HepG2 (cell line): ENCODE measurements at regions not wholly inside any gene's neighbourhood (a gene's known extent, or its start where the extent isn't known, plus 50 kb on each side); places are given as distances from the start of the nearest gene placed in this dataset.

Source experiments
- DR1 ChIP-seq: sonication (generic); formaldehyde crosslinking; IDR thresholded peaks from 2 replicates; pipeline ENCODE4 v1.8.0; 2021; ENCODE audit warnings: mild to moderate bottlenecking, missing genetic modification reagents, inconsistent platforms
- ELF4 ChIP-seq: sonication (generic); formaldehyde crosslinking; IDR thresholded peaks from 2 replicates; pipeline ENCODE4 v1.5.0; 2020; ENCODE audit warnings: missing genetic modification reagents, mild to moderate bottlenecking, moderate library complexity, borderline replicate concordance
- NR2C2 ChIP-seq: sonication (generic); formaldehyde crosslinking; IDR thresholded peaks from 2 replicates; pipeline ENCODE4 v1.4.0; 2020; ENCODE audit warnings: missing genetic modification reagents, mild to moderate bottlenecking, moderate library complexity, borderline replicate concordance
- RELA ChIP-seq: sonication (generic); formaldehyde crosslinking; IDR thresholded peaks from 2 replicates; pipeline ENCODE4 v1.4.0; 2020; ENCODE audit warnings: missing genetic modification reagents
- SALL1 ChIP-seq: sonication (generic); formaldehyde crosslinking; IDR thresholded peaks from 2 replicates; pipeline ENCODE4 v1.8.0; 2022; ENCODE audit warnings: mild to moderate bottlenecking, missing genetic modification reagents
- SP1 ChIP-seq, 2 experiments: fragments of 450-650 bp in 1 of 2; sonication (generic) in 1 of 2; formaldehyde crosslinking in 1 of 2; IDR thresholded peaks; 2 replicates each; pipeline versions ENCODE4 v1.4.0 to v1.6.1; 2016 to 2020; ENCODE audit warnings: missing genetic modification reagents in 1 of 2
- TEAD2 ChIP-seq: sonication (generic); formaldehyde crosslinking; IDR thresholded peaks from 2 replicates; pipeline ENCODE4 v1.9.0; 2021; ENCODE audit warnings: missing genetic modification reagents
- TEAD3 ChIP-seq: optimal IDR thresholded peaks from 2 replicates; pipeline ENCODE3; 2016; ENCODE audit warnings: borderline replicate concordance
- ZBTB1 ChIP-seq: sonication (generic); formaldehyde crosslinking; IDR thresholded peaks from 2 replicates; pipeline ENCODE4 v1.4.0; 2020; ENCODE audit warnings: missing genetic modification reagents, borderline replicate concordance
- ZNF12 ChIP-seq: sonication (generic); formaldehyde crosslinking; IDR thresholded peaks from 2 replicates; pipeline ENCODE4 v1.5.0; 2020; ENCODE audit warnings: missing genetic modification reagents
- ZNF136 ChIP-seq: sonication (generic); formaldehyde crosslinking; IDR thresholded peaks from 2 replicates; pipeline ENCODE4 v1.8.1; 2022; ENCODE audit warnings: low read depth, mild to moderate bottlenecking, moderate library complexity, missing genetic modification reagents
- ZNF138 ChIP-seq: sonication (generic); formaldehyde crosslinking; IDR thresholded peaks from 2 replicates; pipeline ENCODE4 v1.5.0; 2020; ENCODE audit warnings: mild to moderate bottlenecking, low read depth, missing genetic modification reagents
- ZNF253 ChIP-seq: sonication (generic); formaldehyde crosslinking; IDR thresholded peaks from 2 replicates; pipeline ENCODE4 v1.8.0; 2022; ENCODE audit warnings: mild to moderate bottlenecking, missing genetic modification reagents, borderline replicate concordance
- ZNF713 ChIP-seq: sonication (generic); formaldehyde crosslinking; IDR thresholded peaks from 2 replicates; pipeline ENCODE4 v1.4.0; 2020; ENCODE audit warnings: mild to moderate bottlenecking, missing genetic modification reagents
- ZNF766 ChIP-seq: sonication (generic); formaldehyde crosslinking; IDR thresholded peaks from 2 replicates; pipeline ENCODE4 v1.5.0; 2020; ENCODE audit warnings: missing genetic modification reagents, borderline replicate concordance
- TF ChIP-seq, protein P1 (sequence below): sonication (generic); formaldehyde crosslinking; IDR thresholded peaks from 2 replicates; pipeline ENCODE4 v1.4.0; 2020; ENCODE audit warnings: mild to moderate bottlenecking, missing genetic modification reagents, borderline replicate concordance
- TF ChIP-seq, protein P2 (sequence below): fragments of 450-650 bp; IDR thresholded peaks from 2 replicates; pipeline ENCODE4 v1.6.1; 2017; ENCODE audit warnings: mild to moderate bottlenecking
- TF ChIP-seq, protein P3 (sequence below): sonication (generic); formaldehyde crosslinking; IDR thresholded peaks from 2 replicates; pipeline ENCODE4 v1.9.0; 2021; ENCODE audit warnings: missing genetic modification reagents, borderline replicate concordance
- TF ChIP-seq, protein P4 (sequence below): IDR thresholded peaks from 2 replicates; pipeline ENCODE4 v1.6.1; 2016; ENCODE audit warnings: missing compliant biosample characterization, missing genetic modification reagents, borderline replicate concordance

DNA sequence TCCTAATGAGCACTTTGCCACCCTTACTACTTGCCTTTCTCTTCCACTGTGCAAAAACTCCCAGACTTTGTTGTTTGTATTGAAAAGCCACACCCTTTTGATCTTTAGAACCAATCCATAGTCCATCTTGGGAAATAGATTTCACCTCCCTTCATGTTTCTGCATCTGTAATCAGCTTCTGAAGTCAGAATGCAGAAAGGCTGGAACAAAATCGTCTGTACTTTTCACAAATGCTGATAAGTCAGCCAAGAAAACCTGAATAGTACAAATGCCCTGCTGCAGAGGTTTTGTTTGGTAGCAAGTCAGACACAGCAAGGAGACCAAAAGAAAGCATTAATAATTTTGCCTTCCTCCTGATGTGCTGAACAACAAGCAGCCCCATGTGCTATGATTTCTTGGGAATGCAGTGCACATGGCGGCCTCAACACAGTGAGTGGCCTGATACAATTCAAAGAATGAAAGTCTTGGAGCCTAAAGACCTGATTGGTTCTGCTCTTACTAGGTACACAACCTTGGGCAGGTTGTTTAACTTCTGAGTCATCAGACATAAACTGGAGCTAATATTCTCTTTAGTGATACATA lies 59.2 kb upstream of the STK32A start (continued):
- TF ChIP-seq ZNF138 (CRISPR knock-in tag) (no peak), ZBTB1 (CRISPR knock-in tag) (no peak), SP1 (IDR thresholded peaks at IDR 0.05) (no peak), SP1 (CRISPR knock-in tag; IDR thresholded peaks at IDR 0.05) (no peak), ZNF766 (no peak), DR1 (no peak), TEAD2 (no peak), TEAD3 (CRISPR knock-in tag) (peak; percentile 44), ELF4 (CRISPR knock-in tag) (no peak), NR2C2 (peak; percentile 69), ZNF713 (no peak), ZNF253 (no peak), RELA (no peak), SALL1 (CRISPR knock-in tag) (peak; percentile 49; the same call in 1 of the 2 replicates), ZNF136 (no peak), ZNF12 (0 out of 2 replicates have a peak, but pooled peaks have one; percentile 48)
- TF ChIP-seq, protein P1, sequence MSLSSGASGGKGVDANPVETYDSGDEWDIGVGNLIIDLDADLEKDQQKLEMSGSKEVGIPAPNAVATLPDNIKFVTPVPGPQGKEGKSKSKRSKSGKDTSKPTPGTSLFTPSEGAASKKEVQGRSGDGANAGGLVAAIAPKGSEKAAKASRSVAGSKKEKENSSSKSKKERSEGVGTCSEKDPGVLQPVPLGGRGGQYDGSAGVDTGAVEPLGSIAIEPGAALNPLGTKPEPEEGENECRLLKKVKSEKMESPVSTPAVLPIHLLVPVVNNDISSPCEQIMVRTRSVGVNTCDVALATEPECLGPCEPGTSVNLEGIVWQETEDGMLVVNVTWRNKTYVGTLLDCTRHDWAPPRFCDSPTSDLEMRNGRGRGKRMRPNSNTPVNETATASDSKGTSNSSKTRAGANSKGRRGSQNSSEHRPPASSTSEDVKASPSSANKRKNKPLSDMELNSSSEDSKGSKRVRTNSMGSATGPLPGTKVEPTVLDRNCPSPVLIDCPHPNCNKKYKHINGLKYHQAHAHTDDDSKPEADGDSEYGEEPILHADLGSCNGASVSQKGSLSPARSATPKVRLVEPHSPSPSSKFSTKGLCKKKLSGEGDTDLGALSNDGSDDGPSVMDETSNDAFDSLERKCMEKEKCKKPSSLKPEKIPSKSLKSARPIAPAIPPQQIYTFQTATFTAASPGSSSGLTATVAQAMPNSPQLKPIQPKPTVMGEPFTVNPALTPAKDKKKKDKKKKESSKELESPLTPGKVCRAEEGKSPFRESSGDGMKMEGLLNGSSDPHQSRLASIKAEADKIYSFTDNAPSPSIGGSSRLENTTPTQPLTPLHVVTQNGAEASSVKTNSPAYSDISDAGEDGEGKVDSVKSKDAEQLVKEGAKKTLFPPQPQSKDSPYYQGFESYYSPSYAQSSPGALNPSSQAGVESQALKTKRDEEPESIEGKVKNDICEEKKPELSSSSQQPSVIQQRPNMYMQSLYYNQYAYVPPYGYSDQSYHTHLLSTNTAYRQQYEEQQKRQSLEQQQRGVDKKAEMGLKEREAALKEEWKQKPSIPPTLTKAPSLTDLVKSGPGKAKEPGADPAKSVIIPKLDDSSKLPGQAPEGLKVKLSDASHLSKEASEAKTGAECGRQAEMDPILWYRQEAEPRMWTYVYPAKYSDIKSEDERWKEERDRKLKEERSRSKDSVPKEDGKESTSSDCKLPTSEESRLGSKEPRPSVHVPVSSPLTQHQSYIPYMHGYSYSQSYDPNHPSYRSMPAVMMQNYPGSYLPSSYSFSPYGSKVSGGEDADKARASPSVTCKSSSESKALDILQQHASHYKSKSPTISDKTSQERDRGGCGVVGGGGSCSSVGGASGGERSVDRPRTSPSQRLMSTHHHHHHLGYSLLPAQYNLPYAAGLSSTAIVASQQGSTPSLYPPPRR (CRISPR knock-in tag) = 0 out of 2 replicates have a peak, but pooled peaks have one; percentile 19
- TF ChIP-seq, protein P2, sequence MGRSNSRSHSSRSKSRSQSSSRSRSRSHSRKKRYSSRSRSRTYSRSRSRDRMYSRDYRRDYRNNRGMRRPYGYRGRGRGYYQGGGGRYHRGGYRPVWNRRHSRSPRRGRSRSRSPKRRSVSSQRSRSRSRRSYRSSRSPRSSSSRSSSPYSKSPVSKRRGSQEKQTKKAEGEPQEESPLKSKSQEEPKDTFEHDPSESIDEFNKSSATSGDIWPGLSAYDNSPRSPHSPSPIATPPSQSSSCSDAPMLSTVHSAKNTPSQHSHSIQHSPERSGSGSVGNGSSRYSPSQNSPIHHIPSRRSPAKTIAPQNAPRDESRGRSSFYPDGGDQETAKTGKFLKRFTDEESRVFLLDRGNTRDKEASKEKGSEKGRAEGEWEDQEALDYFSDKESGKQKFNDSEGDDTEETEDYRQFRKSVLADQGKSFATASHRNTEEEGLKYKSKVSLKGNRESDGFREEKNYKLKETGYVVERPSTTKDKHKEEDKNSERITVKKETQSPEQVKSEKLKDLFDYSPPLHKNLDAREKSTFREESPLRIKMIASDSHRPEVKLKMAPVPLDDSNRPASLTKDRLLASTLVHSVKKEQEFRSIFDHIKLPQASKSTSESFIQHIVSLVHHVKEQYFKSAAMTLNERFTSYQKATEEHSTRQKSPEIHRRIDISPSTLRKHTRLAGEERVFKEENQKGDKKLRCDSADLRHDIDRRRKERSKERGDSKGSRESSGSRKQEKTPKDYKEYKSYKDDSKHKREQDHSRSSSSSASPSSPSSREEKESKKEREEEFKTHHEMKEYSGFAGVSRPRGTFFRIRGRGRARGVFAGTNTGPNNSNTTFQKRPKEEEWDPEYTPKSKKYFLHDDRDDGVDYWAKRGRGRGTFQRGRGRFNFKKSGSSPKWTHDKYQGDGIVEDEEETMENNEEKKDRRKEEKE = no peak
- TF ChIP-seq, protein P3, sequence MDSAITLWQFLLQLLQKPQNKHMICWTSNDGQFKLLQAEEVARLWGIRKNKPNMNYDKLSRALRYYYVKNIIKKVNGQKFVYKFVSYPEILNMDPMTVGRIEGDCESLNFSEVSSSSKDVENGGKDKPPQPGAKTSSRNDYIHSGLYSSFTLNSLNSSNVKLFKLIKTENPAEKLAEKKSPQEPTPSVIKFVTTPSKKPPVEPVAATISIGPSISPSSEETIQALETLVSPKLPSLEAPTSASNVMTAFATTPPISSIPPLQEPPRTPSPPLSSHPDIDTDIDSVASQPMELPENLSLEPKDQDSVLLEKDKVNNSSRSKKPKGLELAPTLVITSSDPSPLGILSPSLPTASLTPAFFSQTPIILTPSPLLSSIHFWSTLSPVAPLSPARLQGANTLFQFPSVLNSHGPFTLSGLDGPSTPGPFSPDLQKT (CRISPR knock-in tag) = no peak
- TF ChIP-seq, protein P4, sequence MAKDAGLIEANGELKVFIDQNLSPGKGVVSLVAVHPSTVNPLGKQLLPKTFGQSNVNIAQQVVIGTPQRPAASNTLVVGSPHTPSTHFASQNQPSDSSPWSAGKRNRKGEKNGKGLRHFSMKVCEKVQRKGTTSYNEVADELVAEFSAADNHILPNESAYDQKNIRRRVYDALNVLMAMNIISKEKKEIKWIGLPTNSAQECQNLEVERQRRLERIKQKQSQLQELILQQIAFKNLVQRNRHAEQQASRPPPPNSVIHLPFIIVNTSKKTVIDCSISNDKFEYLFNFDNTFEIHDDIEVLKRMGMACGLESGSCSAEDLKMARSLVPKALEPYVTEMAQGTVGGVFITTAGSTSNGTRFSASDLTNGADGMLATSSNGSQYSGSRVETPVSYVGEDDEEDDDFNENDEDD (CRISPR knock-in tag) = peak; percentile 83; the same call in 1 of the 2 replicates
